ENCODE measurements at regions not wholly inside any gene's neighbourhood (a gene's known extent, or its start where the extent isn't known, plus 50 kb on each side); places are given as distances from the start of the nearest gene placed in this dataset.

DNA sequence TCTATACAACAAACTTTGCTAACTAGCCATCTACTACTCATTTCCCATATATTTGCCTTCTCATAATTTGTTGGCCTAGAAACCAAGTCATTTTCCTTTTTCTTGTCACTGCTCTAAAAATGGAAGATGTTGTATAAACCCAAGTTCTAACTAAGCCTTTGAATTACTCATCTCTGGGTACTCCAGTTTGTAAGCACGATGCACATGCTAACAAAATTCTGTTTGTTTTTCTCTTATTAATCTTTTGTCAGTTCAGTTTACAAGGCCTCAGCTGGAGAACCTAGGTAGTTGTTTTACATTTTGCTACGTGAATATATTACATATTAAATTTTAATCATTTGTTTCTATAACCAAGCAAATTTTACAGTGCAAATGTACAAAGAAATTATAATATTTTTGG, 663.2 kb upstream of the RGS18 start:
- TF ChIP-seq CTCF (IDR thresholded peaks at IDR 0.05; ENCODE audit: borderline replicate concordance, extremely low read depth, low read length, poor library complexity, severe bottlenecking) = no peak
- TF ChIP-seq EZH2 (IDR thresholded peaks at IDR 0.05; ENCODE audit: borderline replicate concordance, low read depth, low read length, severe bottlenecking) = no peak
